ENCODE measurements at regions not wholly inside any gene's neighbourhood (a gene's known extent, or its start where the extent isn't known, plus 50 kb on each side); places are given as distances from the start of the nearest gene placed in this dataset.

- CTCF ChIA-PET: no interaction called here
- no peak for TF ChIP-seq CTCF (IDR thresholded peaks at IDR 0.05; ENCODE audit: unreplicated experiment)
- Mint-ChIP-seq H3K27ac (ENCODE audit: unreplicated experiment) (no peak overlapping the region), H3K9me3 (ENCODE audit: low read depth, unreplicated experiment) (no peaks in the 10 kb centered on the region), H3K36me3 (ENCODE audit: insufficient read depth, unreplicated experiment) (no peaks in the 10 kb centered on the region), H3K27me3 (ENCODE audit: unreplicated experiment) (peaks cover 9% of the 10 kb centered on the region), H3K4me1 (ENCODE audit: low read depth, unreplicated experiment) (peaks cover 27% of the 10 kb centered on the region), H3K4me3 (ENCODE audit: low read depth, unreplicated experiment) (no peak overlapping the region)
- intact Hi-C loops (cut with micrococcal nuclease; ENCODE audit: unreplicated experiment): no loop called here
- no TSS peak for BruUV-seq (replicated peaks)
- DNase-seq: no peak
Measured at GRCh38 chr14:99322731-99323599, 51.0 kb upstream of the BCL11B start.

GRCh38 chr14:99321955-99322730, 50.1 kb upstream of the BCL11B start:
- no peaks in the 10 kb centered on the region for H3K9me3 Mint-ChIP-seq (ENCODE audit: low read depth, unreplicated experiment)
- DNase-seq: no peak
- H3K4me1 Mint-ChIP-seq (ENCODE audit: low read depth, unreplicated experiment): peaks cover 35% of the 10 kb centered on the region
- no TSS peak for BruUV-seq (replicated peaks)
- no peak overlapping the region for H3K4me3 Mint-ChIP-seq (ENCODE audit: low read depth, unreplicated experiment)
- CTCF ChIA-PET: no interaction called here
- intact Hi-C loops (cut with micrococcal nuclease; ENCODE audit: unreplicated experiment): no loop called here
- TF ChIP-seq CTCF (IDR thresholded peaks at IDR 0.05; ENCODE audit: unreplicated experiment): no peak
- H3K36me3 Mint-ChIP-seq (ENCODE audit: insufficient read depth, unreplicated experiment): no peaks in the 10 kb centered on the region
- peaks cover 2% of the 10 kb centered on the region for H3K27me3 Mint-ChIP-seq (ENCODE audit: unreplicated experiment)
- no peak overlapping the region for H3K27ac Mint-ChIP-seq (ENCODE audit: unreplicated experiment)
